Type B pancreatic cell (in vitro differentiated cells): ENCODE measurements at regions not wholly inside any gene's neighbourhood (a gene's known extent, or its start where the extent isn't known, plus 50 kb on each side); places are given as distances from the start of the nearest gene placed in this dataset.

Experiments
- DNase-seq: peaks from one replicate; pipeline ENCODE4 v3.0.0; 2021; ENCODE audit warnings: mixed read lengths; ENCODE audit not compliant: unreplicated experiment; ENCODE audit errors: extremely low spot score
- H3K27ac Mint-ChIP-seq: 2 replicates; pipeline ENCODE4 v1.8.0; 2021; ENCODE audit warnings: mild to moderate bottlenecking, mixed read lengths
- H3K27me3 Mint-ChIP-seq: 2 replicates; pipeline ENCODE4 v1.8.0; 2021; ENCODE audit warnings: mixed read lengths
- H3K36me3 Mint-ChIP-seq: 2 replicates; pipeline ENCODE4 v1.8.0; 2021; ENCODE audit warnings: mixed read lengths
- H3K4me1 Mint-ChIP-seq: one replicate; pipeline ENCODE4 v1.8.0; 2021; ENCODE audit warnings: mixed read lengths; ENCODE audit not compliant: unreplicated experiment
- H3K4me3 Mint-ChIP-seq: 2 replicates; pipeline ENCODE4 v1.8.0; 2021; ENCODE audit warnings: mild to moderate bottlenecking, mixed read lengths
- H3K9me3 Mint-ChIP-seq: 2 replicates; pipeline ENCODE4 v1.8.0; 2021; ENCODE audit warnings: mixed read lengths
- CTCF ChIP-seq: fragments of 200-600 bp; sonication (generic); conservative IDR thresholded peaks from 2 replicates; pipeline ENCODE4 v1.5.0; 2021; ENCODE audit warnings: antibody characterized with exemption, mild to moderate bottlenecking

GRCh38 chr6:55957961-55958422 is 82.6 kb upstream of the BMP5 start:
- H3K9me3 Mint-ChIP-seq = no peaks in the 10 kb centered on the region
- no peaks in the 10 kb centered on the region for H3K36me3 Mint-ChIP-seq
- H3K4me1 Mint-ChIP-seq = peaks cover 4% of the 10 kb centered on the region
- no peak overlapping the region for H3K4me3 Mint-ChIP-seq
- H3K27ac Mint-ChIP-seq = no peak overlapping the region
- TF ChIP-seq CTCF = no peak
- H3K27me3 Mint-ChIP-seq = no peaks in the 10 kb centered on the region
- DNase-seq = no peak

- no peaks in the 10 kb centered on the region for H3K9me3 Mint-ChIP-seq
- H3K4me1 Mint-ChIP-seq = no peaks in the 10 kb centered on the region
These were observed 80.3 kb upstream of the BMP5 start for GRCh38 chr6:55955684-55956083.

GRCh38 chr6:55954436-55954835 is 79.0 kb upstream of the BMP5 start:
- H3K36me3 Mint-ChIP-seq = no peaks in the 10 kb centered on the region
- H3K27me3 Mint-ChIP-seq = no peaks in the 10 kb centered on the region
- H3K4me3 Mint-ChIP-seq = no peak overlapping the region
- no peaks in the 10 kb centered on the region for H3K4me1 Mint-ChIP-seq
- peaks cover 2% of the 10 kb centered on the region for H3K9me3 Mint-ChIP-seq
- TF ChIP-seq CTCF = no peak
- H3K27ac Mint-ChIP-seq = no peak overlapping the region
- no peak for DNase-seq

More at GRCh38 chr6:55955684-55956083, 80.3 kb upstream of the BMP5 start:
- no peaks in the 10 kb centered on the region for H3K36me3 Mint-ChIP-seq
- H3K27me3 Mint-ChIP-seq = no peaks in the 10 kb centered on the region
- no peak overlapping the region for H3K27ac Mint-ChIP-seq
- no peak for DNase-seq
- no peak for TF ChIP-seq CTCF
- H3K4me3 Mint-ChIP-seq = no peak overlapping the region

GRCh38 chr6:55953335-55953734 is 77.9 kb upstream of the BMP5 start:
- Mint-ChIP-seq H3K27me3 (no peaks in the 10 kb centered on the region), H3K36me3 (no peaks in the 10 kb centered on the region), H3K4me3 (no peak overlapping the region), H3K4me1 (no peaks in the 10 kb centered on the region), H3K9me3 (peaks cover 7% of the 10 kb centered on the region), H3K27ac (no peak overlapping the region)
- TF ChIP-seq CTCF = peak; percentile 47
- no peak for DNase-seq

GRCh38 chr6:55950071-55950814 is 74.9 kb upstream of the BMP5 start:
- peaks cover 7% of the 10 kb centered on the region for H3K9me3 Mint-ChIP-seq
- H3K36me3 Mint-ChIP-seq = no peaks in the 10 kb centered on the region
- no peak for DNase-seq
- no peaks in the 10 kb centered on the region for H3K27me3 Mint-ChIP-seq
- H3K27ac Mint-ChIP-seq = no peak overlapping the region
- H3K4me1 Mint-ChIP-seq = no peaks in the 10 kb centered on the region
- no peak overlapping the region for H3K4me3 Mint-ChIP-seq
- TF ChIP-seq CTCF = no peak
